ENCODE measurements at regions not wholly inside any gene's neighbourhood (a gene's known extent, or its start where the extent isn't known, plus 50 kb on each side); places are given as distances from the start of the nearest gene placed in this dataset.

DNA sequence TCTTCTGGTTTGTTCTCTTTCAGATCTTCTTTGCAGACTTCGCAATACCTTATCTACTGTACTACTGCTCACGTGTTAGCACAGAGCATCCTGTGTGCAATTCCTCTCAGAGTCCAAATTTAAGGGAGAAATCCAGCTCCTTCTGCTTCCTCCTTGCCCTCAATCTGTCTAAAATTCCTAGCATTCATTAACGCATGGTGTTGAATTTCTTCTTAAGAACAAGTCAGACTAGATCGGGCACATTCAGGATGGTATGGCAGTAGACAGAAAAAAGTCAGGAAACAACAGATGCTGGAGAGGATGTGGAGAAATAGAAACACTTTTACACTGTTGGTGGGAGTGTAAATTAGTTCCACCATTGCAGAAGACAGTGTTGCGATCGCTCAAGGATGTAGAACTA, 206.1 kb upstream of the CDH7 start:
- no peak for TF ChIP-seq EZH2 (IDR thresholded peaks at IDR 0.05; ENCODE audit: insufficient read depth, poor library complexity, severe bottlenecking)
- no peak for TF ChIP-seq EZH2phosphoT487 (IDR thresholded peaks at IDR 0.05; ENCODE audit: insufficient read depth, low read depth)

Data from GM23248 (cell line).